ENCODE measurements at regions not wholly inside any gene's neighbourhood (a gene's known extent, or its start where the extent isn't known, plus 50 kb on each side); places are given as distances from the start of the nearest gene placed in this dataset.

GRCh38 chrX:143306991-143307937 lies 210.0 kb downstream of the SPANXN3 start:
- no peak for ATAC-seq
- H3K79me2 ChIP-seq (ENCODE audit: control insufficient read depth, insufficient read depth, low read length) = no peaks in the 10 kb centered on the region
- no peak for FAIRE-seq
- H3K9me1 ChIP-seq (ENCODE audit: control insufficient read depth, insufficient read depth, low read length) = no peaks in the 10 kb centered on the region
- WGBS (ENCODE audit: insufficient coverage, low coverage, missing lambda C conversion rate) = 0% methylated on average over 9 of the region's 9 CpGs
- intact Hi-C loops (cut with micrococcal nuclease) = no loop called here
- H2AFZ ChIP-seq (ENCODE audit: low read depth, low read length) = no peak overlapping the region
- no peaks in the 10 kb centered on the region for H3K9me3 ChIP-seq (replicated peaks; ENCODE audit: control insufficient read depth, insufficient read depth, low read depth, low read length)
- H3K36me3 ChIP-seq (ENCODE audit: control insufficient read depth, insufficient read depth, low read length) = no peaks in the 10 kb centered on the region
- no peak overlapping the region for H3K27ac ChIP-seq (ENCODE audit: extremely low read depth, low read depth, low read length)
- no TSS peak for BruUV-seq (replicated peaks)
- no peak overlapping the region for H3K4me2 ChIP-seq (ENCODE audit: insufficient read depth, low read length)
- H3K27me3 ChIP-seq (ENCODE audit: control insufficient read depth in 2 of 2, insufficient read depth in 2 of 2, low read length in 2 of 2) = no peaks in the 10 kb centered on the region
- H3K9ac ChIP-seq (ENCODE audit: insufficient read depth in 1 of 2, low read depth in 2 of 2, low read length in 2 of 2) = no peak overlapping the region
- ChIA-PET POLR2A (no interaction called here), CTCF (ENCODE audit: low intra/inter-chr PET ratio) (no interaction called here)
- H4K20me1 ChIP-seq (replicated peaks; ENCODE audit: control insufficient read depth, insufficient read depth, low read length) = no peaks in the 10 kb centered on the region
- no peak for DNase-seq (ENCODE audit: extremely low read depth in 1 of 4, low spot score in 3 of 4)
- H3K4me3 ChIP-seq = no peak overlapping the region
- in situ Hi-C loops (cut with MboI) = no loop called here
- TF ChIP-seq, protein P1, sequence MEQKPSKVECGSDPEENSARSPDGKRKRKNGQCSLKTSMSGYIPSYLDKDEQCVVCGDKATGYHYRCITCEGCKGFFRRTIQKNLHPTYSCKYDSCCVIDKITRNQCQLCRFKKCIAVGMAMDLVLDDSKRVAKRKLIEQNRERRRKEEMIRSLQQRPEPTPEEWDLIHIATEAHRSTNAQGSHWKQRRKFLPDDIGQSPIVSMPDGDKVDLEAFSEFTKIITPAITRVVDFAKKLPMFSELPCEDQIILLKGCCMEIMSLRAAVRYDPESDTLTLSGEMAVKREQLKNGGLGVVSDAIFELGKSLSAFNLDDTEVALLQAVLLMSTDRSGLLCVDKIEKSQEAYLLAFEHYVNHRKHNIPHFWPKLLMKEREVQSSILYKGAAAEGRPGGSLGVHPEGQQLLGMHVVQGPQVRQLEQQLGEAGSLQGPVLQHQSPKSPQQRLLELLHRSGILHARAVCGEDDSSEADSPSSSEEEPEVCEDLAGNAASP (IDR thresholded peaks at IDR 0.05) = no peak
- H3K4me1 ChIP-seq (replicated peaks in 1 of 2; ENCODE audit: control insufficient read depth in 2 of 2, insufficient read depth in 2 of 2, low read length in 2 of 2) = no peaks in the 10 kb centered on the region

DNA sequence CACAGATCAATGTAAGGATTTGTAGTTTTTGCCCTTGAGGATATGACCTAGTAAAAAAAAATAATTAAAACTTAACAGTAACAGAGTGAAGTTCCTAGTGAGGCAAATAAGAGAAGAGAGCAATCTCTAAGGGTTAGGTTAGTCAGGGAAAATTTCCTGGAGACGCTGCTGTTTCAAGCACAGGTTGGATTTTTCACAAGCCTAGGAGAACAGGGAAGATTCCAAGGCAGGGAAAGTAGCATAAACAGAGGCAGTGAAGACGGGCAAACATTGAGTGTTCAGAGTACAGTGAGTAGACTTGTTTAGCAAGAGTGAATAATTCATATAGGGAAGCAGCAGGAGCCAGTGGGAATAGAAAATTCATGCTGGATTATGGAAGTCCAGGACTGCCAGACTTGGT lies 212.8 kb downstream of the SPANXN3 start:
- TF ChIP-seq RHOXF2B (CRISPR knock-in tag; conservative IDR thresholded peaks at IDR 0.05) = no peak
- no peak for TF ChIP-seq BHLHE40 (IDR thresholded peaks at IDR 0.05; ENCODE audit: low read length)
- no peak for TF ChIP-seq PHB (CRISPR knock-in tag; IDR thresholded peaks at IDR 0.05)
- TF ChIP-seq RFX7 (CRISPR knock-in tag; IDR thresholded peaks at IDR 0.05) = no peak
- TF ChIP-seq, protein P2, sequence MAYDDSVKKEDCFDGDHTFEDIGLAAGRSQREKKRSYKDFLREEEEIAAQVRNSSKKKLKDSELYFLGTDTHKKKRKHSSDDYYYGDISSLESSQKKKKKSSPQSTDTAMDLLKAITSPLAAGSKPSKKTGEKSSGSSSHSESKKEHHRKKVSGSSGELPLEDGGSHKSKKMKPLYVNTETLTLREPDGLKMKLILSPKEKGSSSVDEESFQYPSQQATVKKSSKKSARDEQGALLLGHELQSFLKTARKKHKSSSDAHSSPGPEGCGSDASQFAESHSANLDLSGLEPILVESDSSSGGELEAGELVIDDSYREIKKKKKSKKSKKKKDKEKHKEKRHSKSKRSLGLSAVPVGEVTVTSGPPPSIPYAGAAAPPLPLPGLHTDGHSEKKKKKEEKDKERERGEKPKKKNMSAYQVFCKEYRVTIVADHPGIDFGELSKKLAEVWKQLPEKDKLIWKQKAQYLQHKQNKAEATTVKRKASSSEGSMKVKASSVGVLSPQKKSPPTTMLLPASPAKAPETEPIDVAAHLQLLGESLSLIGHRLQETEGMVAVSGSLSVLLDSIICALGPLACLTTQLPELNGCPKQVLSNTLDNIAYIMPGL (CRISPR knock-in tag; IDR thresholded peaks at IDR 0.05) = no peak
- TF ChIP-seq ARID3B (CRISPR knock-in tag; IDR thresholded peaks at IDR 0.05; ENCODE audit: borderline replicate concordance) = no peak
- no peak for TF ChIP-seq ZNF696 (CRISPR knock-in tag; conservative IDR thresholded peaks at IDR 0.05)
- Histone ChIP-seq H3K9me3 (replicated peaks; ENCODE audit: control insufficient read depth, insufficient read depth, low read depth, low read length) (no peaks in the 10 kb centered on the region), H3K36me3 (ENCODE audit: control insufficient read depth, insufficient read depth, low read length) (no peaks in the 10 kb centered on the region), H2AFZ (ENCODE audit: low read depth, low read length) (no peak overlapping the region), H3K79me2 (ENCODE audit: control insufficient read depth, insufficient read depth, low read length) (no peaks in the 10 kb centered on the region), H3K4me2 (ENCODE audit: insufficient read depth, low read length) (no peak overlapping the region), H3K9me1 (ENCODE audit: control insufficient read depth, insufficient read depth, low read length) (no peaks in the 10 kb centered on the region), H3K9ac (ENCODE audit: insufficient read depth in 1 of 2, low read depth in 2 of 2, low read length in 2 of 2) (no peak overlapping the region), H3K27ac (ENCODE audit: extremely low read depth, low read depth, low read length) (no peak overlapping the region), H3K4me1 (replicated peaks in 1 of 2; ENCODE audit: control insufficient read depth in 2 of 2, insufficient read depth in 2 of 2, low read length in 2 of 2) (no peaks in the 10 kb centered on the region), H3K4me3 (no peak overlapping the region), H4K20me1 (replicated peaks; ENCODE audit: control insufficient read depth, insufficient read depth, low read length) (no peaks in the 10 kb centered on the region), H3K27me3 (ENCODE audit: control insufficient read depth in 2 of 2, insufficient read depth in 2 of 2, low read length in 2 of 2) (no peaks in the 10 kb centered on the region)
- ATAC-seq = no peak
- CTCF ChIA-PET (ENCODE audit: low intra/inter-chr PET ratio) = no interaction called here
- no peak for DNase-seq (ENCODE audit: extremely low read depth in 1 of 4, low spot score in 3 of 4)
- in situ Hi-C loops (cut with MboI) = no loop called here
- BruUV-seq (replicated peaks) = no TSS peak
- 0% methylated on average over 2 of the region's 2 CpGs for WGBS (ENCODE audit: insufficient coverage, low coverage, missing lambda C conversion rate)
- POLR2A ChIA-PET = no interaction called here
- FAIRE-seq = no peak
- intact Hi-C loops (cut with micrococcal nuclease) = no loop called here
